HG03064 (cell line): ENCODE measurements at regions not wholly inside any gene's neighbourhood (a gene's known extent, or its start where the extent isn't known, plus 50 kb on each side); places are given as distances from the start of the nearest gene placed in this dataset.

Experiments used
- ATAC-seq: cut with Tn5 transposase; IDR thresholded peaks from one replicate; pipeline ENCODE4 v1.9.1; 2021; ENCODE audit warnings: low read depth; ENCODE audit not compliant: unreplicated experiment

DNA sequence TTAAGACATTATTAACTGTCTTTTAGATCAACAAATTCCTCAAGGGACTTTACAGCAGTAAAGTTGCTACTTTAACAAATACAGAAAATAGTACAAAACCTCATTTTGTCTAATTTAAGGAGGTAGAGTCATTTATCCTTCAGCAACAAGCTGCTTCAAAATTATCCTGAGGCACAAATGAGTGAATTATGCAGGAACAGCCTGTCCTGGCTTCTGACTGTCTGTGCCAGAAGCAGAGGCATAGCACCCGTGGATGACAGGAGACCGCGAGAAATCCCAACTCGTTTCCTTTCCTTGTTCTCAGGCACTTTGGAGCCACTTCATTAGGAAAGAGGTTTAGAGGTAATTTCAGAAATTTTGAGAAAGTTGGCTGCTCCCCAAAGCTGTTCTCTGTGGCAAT is 549.2 kb upstream of the BTBD3 start:
- ATAC-seq: no peak

DNA sequence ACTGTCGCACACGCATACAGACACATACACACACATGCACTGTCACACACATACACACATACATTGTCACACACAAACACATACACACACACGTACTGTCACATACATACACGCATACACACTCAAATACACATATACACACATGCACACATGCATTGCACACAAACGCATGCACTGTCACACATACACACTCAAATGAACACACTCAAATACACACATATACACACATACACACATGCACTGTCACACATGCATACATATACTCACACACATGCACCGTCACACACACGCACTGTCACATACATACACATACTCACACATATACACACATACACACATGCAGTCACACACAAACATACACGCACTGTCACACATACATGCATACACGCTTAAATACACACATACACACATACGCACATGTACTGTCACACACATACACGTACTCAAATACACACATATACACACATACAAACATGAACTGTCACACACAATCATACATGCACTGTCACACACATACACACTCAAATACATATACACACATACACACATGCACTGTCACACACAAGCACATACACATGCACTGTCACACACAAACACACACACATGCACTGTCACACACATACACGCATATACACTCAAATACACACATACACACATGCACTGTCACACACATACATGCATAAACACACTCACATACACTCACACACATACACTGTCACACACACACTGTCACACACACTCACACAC is 548.6 kb upstream of the BTBD3 start:
- ATAC-seq: no peak

DNA sequence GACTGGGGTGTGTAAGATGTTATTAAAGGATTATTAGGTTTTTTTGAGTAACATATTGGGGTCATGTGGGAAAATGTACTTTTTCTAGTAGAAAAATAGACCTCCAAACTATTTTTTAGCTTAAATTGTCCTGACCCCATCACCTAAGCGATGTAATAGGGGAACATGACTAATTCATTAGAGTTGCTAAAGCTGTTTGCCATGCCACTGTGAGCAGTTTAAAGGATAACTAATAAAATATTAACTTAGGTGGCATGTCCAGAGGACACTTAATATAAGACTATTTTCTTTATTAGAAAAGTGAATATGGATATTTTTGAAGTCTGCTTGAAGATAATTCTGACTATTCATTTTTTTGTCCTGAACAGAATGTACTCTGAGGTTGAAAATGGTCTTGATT is 545.9 kb upstream of the BTBD3 start:
- no peak for ATAC-seq

DNA sequence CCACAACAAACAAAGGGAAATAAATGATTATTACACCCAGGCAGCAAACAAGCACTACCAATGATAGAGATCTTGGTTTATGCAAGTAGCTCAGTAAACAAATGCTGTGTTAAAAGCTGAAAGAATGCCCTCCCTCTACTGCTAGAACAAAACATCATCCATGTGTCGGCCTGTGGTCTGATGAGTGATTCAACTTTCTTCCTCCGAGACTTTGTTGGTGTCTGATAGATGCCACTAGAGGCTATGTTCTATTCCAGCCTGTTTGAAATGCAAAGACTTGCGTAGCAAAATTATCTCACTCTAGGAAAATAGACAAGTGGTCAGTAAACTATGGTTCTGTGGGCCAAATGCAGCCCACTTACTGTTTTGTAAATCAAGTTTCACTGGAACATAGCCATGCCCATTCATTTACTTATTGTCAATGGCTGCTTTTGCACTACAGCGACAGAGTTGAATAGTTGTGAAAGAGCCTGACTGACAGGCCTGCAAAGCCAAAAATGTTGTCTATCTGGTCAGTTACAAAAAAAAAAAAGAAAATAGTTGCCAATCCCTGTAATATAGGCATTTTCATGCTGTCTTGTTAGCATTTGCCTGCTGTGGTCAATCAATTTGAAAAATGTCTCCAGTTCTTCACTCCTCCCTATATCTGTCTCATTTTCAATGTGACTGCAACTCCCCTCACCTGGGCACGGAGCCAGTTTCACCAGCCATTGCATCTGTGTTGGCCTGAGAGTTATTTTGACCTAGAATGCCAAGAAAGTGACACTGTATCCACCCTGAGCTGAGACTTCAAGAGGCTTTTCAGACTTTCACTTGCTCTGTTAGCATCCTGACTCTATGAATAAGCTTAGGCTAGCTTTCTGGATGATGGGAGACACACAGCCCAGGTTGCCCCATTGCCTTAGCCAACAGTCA is 544.6 kb upstream of the BTBD3 start:
- no peak for ATAC-seq

DNA sequence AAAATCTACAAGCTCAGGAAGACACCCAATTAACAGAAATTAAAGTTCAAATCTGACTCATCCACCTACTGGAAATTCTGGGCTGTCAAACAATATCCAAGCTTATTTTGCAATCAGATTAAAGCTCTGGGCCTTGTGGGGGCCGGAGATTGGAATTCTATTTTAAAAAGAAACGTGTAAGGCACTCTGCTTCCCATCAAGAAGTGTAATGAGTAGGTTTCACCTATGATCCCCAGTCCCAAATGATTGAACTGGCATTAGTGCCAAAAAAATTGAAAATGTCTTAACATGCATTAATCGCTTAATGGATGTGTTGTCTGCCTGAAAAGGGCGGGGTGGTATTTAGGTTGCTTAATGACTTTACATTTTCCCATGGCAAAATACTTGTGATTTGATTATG is 542.4 kb upstream of the BTBD3 start:
- no peak for ATAC-seq

DNA sequence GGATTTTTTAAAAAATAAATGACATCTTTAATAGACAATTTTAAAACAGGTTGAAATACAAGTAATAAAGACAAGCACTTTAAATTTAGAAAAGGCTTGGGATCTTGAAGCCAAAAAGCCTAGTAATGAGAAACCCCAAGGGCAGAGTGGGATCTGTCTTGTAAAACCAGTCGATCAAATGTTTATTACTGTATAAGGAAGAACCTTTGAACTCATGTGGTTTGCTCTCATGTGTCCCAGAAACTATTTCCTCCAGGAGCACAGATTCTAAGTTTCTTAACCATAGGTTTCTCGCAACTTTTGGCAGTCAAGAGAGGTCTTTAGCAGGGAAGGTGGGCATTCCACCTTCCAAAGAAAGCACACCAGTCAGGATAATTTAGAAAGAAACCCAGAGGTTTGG is 541.7 kb upstream of the BTBD3 start:
- no peak for ATAC-seq

DNA sequence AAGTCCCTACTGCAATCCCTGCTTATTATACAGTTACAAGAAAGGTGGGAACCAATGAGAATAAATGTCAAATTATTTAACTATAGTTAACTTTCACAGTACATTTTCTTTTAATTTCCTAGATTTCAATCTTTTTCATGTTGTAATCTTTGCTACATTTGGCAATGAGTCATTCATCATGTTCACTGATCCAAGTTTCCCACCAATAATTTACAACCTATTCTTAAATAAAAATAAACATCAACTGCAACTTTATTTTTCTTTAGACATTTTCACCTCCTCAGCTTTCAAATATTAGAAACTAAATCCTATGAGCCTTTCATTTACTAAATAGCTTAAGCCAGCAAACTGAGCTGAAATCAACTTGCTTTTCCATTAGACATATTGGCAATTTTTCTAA is 541.3 kb upstream of the BTBD3 start:
- ATAC-seq: no peak

DNA sequence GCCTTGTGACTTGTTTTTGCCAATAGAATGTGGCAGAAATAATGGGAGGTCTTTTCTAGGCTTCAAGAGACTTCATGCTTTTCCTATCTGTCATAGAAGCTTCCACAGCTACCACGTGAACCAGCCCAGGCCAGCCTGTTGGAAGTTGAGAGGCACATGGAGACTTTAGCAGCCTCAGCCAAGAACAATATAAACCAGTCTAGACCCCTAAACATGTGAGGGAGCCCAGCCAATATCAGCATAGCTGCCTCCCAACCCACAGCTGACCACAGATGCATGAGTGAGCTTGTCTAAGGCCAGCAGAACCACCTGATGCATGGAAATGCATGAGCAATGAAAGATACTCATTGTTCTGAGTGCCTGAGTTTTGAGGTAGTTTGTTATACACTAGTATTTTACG is 540.7 kb upstream of the BTBD3 start:
- ATAC-seq: no peak

DNA sequence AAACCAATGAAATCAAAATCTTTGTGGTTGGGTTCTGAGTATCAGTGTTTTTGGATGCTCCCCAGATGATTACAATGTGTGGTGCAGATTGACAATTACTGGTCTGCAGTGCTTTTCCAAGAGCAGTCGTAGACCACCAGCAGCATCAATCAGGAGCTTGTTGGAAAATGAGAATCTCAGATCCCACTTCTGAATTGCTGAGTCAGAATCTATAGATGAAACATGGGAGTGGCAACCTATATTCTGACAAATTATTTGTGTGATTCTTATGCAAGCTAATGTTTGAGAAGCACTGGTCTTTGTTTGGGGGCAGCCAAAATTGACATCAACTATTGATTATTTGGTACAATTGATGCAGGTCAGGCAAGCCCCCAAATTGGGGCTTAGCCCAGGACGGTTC is 539.9 kb upstream of the BTBD3 start:
- no peak for ATAC-seq

DNA sequence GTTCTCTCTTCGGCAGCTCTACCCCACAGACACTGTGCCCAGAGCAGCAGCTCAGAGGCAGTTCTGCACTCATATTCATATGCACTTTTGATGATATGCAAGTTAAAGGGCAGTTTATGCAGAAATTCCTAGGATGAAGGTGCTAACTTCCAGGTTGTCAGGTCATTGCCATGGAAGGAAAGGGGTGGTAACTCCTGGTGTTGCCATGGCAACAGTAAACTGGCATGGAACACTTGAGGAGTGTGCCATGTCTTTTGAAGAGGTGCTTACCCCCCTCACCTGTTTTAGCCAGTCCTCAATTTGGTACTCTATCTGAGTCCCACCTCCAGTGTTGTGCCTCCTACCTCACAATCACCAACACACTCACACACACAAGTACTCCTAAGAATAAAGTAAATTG is 539.4 kb upstream of the BTBD3 start:
- no peak for ATAC-seq

DNA sequence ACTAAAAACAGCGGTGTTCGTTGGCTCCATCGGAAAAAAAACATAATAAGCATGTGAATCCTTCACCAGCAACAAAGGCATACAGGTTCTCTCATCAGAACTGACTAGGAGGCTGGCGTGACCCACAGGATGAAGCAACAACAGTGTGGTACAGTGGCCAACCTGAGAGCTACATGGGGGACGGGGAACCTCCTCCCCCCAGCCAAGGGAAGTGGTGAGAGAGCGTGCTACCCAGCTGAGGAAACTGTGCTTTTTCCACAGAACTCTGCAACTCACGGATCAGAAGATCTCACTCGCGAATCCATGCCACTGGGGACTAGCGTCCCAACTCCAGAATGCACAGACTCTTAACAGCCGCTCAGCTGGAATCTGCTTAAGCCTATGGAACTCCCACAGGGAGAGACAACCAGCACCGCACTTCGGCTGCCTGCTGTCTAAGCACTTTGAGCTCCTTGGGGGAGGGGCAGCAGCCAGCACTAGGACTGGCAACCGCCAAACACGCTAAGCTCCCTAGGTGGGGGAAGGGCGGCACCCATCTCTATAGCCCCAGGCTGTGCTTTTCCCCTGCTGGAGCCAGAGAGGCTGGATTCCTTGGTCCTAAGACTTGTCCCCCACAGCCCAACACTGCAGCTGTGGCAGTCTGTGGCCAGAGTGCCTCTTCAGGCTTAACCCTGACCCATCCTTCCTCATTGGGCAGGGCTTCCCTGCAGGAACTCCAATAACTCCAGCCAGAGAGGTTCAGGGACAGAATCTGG is 538.3 kb upstream of the BTBD3 start:
- ATAC-seq: no peak

DNA sequence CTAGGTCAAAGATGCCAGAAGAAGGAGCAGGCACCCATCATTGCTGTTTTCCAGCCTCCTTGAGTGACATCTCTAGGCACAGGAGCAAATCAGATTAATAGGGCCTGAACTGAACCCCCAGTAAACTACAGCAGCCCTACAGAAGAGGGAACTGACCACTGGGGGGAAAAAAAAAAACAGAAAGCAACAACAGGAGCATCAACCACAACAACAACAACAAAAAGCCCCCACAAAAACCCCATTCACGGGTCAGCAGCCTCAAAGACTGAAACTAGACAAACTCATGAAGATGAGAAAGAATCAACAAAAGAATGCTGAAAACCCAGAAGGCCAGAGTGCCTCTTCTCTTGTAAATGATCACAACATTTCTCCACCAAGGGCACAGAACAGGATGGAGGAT is 537.4 kb upstream of the BTBD3 start:
- no peak for ATAC-seq

DNA sequence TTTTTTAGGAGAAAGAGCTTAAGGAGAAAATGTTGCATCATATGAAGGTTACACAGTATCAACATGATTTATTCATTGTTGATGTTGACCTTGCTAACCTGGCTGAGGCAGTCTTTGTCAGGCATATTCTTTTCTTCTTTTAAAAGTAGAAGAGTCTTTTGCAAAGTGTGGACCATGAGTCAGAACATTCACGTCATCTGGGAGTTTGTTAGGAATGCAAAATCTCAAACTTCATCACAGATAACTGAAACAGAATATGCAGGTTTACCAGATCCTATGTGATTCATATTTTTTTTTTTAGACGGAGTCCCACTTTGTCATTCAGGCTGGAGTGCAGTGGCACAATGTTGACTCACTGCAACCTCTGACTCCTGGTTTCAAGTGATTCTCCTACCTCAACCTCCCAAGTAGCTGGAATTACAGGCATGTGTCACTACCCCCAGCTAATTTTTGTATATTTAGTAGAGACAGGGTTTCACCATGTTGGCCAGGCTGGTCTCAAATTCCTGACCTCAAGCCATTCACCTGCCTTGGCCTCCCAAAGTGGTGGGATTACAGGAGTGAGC is 530.4 kb upstream of the BTBD3 start:
- ATAC-seq: no peak

DNA sequence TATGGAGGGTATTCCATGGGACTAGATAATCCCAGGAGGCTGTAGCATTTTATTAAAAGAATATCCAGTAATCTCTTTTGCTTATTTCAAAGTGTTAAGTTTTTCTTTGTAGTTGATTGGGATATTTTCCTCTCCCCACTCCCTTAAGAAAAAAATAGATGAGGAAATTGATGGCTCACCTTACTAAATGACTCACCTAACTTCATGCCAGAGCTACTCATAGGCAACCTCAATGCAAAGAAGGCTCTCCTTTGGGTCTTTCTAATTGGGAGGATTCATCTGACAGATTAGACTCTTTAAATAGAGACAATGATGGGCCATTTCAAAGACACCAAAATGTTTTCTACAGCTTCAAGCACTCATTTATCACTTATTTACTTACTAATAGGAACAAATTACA is 528.5 kb upstream of the BTBD3 start:
- ATAC-seq: no peak

DNA sequence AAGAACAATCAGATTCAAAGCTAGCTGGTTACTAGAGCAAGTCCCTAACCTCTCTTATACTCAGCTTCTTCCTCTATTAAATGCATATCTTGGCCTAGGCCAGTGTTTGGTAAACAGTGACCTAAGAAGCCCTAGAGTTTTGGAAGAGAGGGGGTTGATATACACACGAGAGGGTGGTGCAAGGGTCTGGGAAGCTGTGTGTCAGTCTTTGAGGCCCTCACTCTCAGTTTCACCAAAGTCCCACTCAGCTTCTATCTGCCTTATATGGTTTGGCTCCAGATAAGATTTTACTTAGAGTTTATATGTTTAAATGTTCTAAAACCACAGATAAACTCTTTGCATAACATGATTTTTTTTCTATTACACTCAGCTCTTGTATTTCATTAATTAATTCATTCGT is 526.1 kb upstream of the BTBD3 start:
- no peak for ATAC-seq

DNA sequence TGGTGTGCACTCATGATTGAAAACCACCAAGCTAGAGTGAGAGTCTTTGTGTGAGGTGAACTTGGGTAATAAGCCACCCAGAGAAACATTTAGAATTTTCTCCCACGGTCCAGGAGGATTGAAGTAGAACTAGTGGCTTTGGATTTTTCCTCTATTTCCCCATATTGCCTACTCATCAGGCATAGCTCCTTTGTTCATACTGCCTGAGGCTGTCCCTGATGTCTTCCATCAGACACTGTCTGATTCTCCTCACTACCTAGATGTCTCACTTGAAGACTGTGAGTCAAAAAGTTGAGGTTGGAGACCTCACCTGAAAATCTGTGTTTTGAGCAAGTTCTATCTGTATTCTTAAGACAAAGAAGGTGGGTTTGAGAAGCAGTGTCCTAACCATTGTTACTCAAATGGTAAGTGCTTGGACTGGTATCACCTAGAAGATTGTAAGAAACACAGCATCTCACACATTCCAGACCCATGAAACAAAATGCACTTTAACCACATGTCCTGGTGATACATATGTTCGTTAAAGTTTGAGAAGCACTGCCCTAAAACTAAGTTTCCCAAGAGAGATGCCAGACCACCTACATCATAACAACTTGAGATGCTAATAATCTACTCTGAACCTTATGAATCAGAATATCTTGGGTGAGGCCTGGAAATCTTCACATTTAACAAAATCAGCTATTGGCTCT is 523.4 kb upstream of the BTBD3 start:
- ATAC-seq: no peak

DNA sequence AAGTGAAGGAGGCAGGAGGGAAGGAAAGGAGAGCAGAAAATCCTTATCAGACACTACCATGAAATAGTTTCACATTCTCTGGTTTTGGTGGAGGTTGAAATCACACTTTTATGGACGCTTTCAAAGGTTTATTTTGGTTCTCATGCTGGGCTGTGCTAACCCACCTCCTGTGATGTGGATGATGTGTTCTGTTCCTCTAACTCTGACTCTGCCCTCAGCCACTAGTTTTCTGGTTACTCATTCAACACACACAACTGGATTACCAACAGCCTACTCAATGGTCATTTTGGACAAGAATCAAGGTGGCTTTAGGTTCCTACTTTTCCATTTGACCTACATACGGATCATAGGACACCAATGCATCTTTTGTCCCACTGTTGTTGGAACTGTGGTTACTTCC is 522.1 kb upstream of the BTBD3 start:
- no peak for ATAC-seq

DNA sequence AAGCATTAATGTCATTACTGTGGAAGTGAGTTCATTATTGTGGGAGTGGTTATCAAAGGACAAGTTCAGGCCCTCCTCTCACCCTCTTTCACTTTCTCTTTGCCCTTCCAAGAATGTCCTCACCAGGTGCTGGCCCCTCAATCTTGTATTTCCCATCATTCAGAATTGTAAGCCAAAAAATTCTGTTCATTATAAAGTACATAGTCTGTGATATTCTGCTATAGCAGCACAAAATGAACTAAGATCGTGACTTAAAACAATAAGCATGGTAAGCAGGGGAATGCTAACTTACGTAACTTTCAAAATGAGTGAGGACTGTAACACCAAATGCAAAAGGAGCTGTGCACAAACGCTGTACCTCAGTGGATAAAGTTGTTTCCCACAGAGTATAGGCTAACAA is 515.7 kb upstream of the BTBD3 start:
- ATAC-seq: no peak

DNA sequence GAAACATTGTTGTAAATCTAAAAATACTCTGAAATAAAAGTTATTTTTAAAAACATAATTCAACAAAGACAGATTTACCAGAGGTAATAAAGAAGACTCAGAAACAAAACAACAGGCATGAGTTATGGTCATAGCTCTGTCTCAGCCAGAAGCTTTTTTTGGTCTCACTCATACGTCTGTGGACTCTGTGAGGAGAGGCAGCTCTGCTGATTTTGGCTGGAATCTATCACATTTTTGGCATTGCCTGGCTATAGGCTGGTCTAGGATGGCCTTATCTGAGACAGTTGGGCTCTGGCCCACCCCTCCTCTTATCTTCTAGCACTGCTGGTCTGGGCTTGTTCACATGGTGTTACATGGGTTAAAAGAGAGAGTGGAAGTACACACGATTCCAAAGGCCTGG is 514.0 kb upstream of the BTBD3 start:
- ATAC-seq: no peak

DNA sequence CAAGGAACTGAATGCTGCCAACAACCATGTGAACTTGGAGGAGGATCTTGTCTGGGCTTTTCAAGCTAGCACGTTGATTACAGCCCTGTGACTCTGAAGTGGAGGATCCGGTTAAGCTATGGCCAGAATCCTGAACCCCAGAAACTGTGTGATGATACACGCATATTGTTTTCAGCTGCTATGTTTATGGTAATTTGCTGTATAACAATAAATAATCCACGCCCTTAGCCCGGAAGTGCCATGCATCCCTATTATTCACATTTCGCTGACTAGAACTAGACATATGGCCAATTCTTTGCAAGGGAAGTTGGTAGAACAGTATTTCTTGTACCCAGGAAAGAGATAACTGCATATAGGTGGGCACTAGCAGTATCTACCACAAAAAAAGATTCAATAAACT is 510.8 kb upstream of the BTBD3 start:
- ATAC-seq: no peak
